ENCODE measurements at regions not wholly inside any gene's neighbourhood (a gene's known extent, or its start where the extent isn't known, plus 50 kb on each side); places are given as distances from the start of the nearest gene placed in this dataset.

GRCh38 chr13:58933475-58933874 is 1230.3 kb downstream of the DIAPH3 start:
- TF ChIP-seq CTCF (IDR thresholded peaks at IDR 0.05): no peak
- no peak overlapping the region for H3K4me3 Mint-ChIP-seq
- no peaks in the 10 kb centered on the region for H3K27me3 Mint-ChIP-seq (ENCODE audit: low read depth in 2 of 2)
- no peak overlapping the region for H3K27ac Mint-ChIP-seq
- Histone ChIP-seq H3K27me3 (ENCODE audit: control insufficient read depth, insufficient read depth, low read length) (no peaks in the 10 kb centered on the region), H3K4me3 (ENCODE audit: low read length) (no peak overlapping the region), H3K4me1 (ENCODE audit: control insufficient read depth, insufficient read depth, low read length) (no peaks in the 10 kb centered on the region), H3K27ac (ENCODE audit: low read length) (no peak overlapping the region), H3K36me3 (ENCODE audit: control insufficient read depth, insufficient read depth, low read length) (no peaks in the 10 kb centered on the region), H3K9me3 (ENCODE audit: control insufficient read depth, insufficient read depth, low read length) (no peaks in the 10 kb centered on the region)
- intact Hi-C loops (cut with micrococcal nuclease): no loop called here
- H3K36me3 Mint-ChIP-seq: no peaks in the 10 kb centered on the region
- peaks cover 7 to 11% of the 10 kb centered on the region in 2 donors for H3K9me3 Mint-ChIP-seq
- ATAC-seq (no peak), DNase-seq (no peak)
- no peaks in the 10 kb centered on the region for H3K4me1 Mint-ChIP-seq

GRCh38 chr13:58935689-58936088 is 1228.0 kb downstream of the DIAPH3 start:
- no peaks in the 10 kb centered on the region for H3K4me1 Mint-ChIP-seq
- TF ChIP-seq CTCF (IDR thresholded peaks at IDR 0.05): no peak
- H3K27ac ChIP-seq (ENCODE audit: low read length): no peak overlapping the region
- DNase-seq: no peak
- no peak overlapping the region for H3K27ac Mint-ChIP-seq
- WGBS (ENCODE audit: insufficient coverage): 94% methylated on average over 5 of the region's 5 CpGs
- ATAC-seq: no peak
- no peaks in the 10 kb centered on the region for H3K4me1 ChIP-seq (ENCODE audit: control insufficient read depth, insufficient read depth, low read length)
- no peaks in the 10 kb centered on the region for H3K9me3 ChIP-seq (ENCODE audit: control insufficient read depth, insufficient read depth, low read length)
- H3K4me3 Mint-ChIP-seq: no peak overlapping the region
- no peaks in the 10 kb centered on the region for H3K27me3 Mint-ChIP-seq (ENCODE audit: low read depth in 2 of 2)
- H3K4me3 ChIP-seq (ENCODE audit: low read length): no peak overlapping the region
- H3K9me3 Mint-ChIP-seq: peaks cover 14% of the 10 kb centered on the region in 2 donors
- no peaks in the 10 kb centered on the region for H3K36me3 ChIP-seq (ENCODE audit: control insufficient read depth, insufficient read depth, low read length)
- no peaks in the 10 kb centered on the region for H3K36me3 Mint-ChIP-seq
- intact Hi-C loops (cut with micrococcal nuclease): no loop called here
- H3K27me3 ChIP-seq (ENCODE audit: control insufficient read depth, insufficient read depth, low read length): no peaks in the 10 kb centered on the region

GRCh38 chr13:58946274-58946673 is 1217.5 kb downstream of the DIAPH3 start:
- ATAC-seq: no peak
- no peaks in the 10 kb centered on the region for H3K27me3 ChIP-seq (ENCODE audit: control insufficient read depth, insufficient read depth, low read length)
- DNase-seq: no peak
- no peaks in the 10 kb centered on the region for H3K27me3 Mint-ChIP-seq (ENCODE audit: low read depth in 2 of 2)
- H3K4me3 Mint-ChIP-seq: no peak overlapping the region
- intact Hi-C loops (cut with micrococcal nuclease): no loop called here
- H3K4me3 ChIP-seq (ENCODE audit: low read length): no peak overlapping the region
- no peak for TF ChIP-seq CTCF (IDR thresholded peaks at IDR 0.05)
- H3K27ac ChIP-seq (ENCODE audit: low read length): no peak overlapping the region
- peaks cover 11% of the 10 kb centered on the region for H3K36me3 Mint-ChIP-seq
- no peaks in the 10 kb centered on the region for H3K4me1 ChIP-seq (ENCODE audit: control insufficient read depth, insufficient read depth, low read length)
- no peak overlapping the region for H3K27ac Mint-ChIP-seq
- H3K36me3 ChIP-seq (ENCODE audit: control insufficient read depth, insufficient read depth, low read length): no peaks in the 10 kb centered on the region
- H3K4me1 Mint-ChIP-seq: no peaks in the 10 kb centered on the region
- H3K9me3 ChIP-seq (ENCODE audit: control insufficient read depth, insufficient read depth, low read length): peaks cover 10% of the 10 kb centered on the region
- H3K9me3 Mint-ChIP-seq: peaks cover 31 to 36% of the 10 kb centered on the region in 2 donors
- WGBS (ENCODE audit: insufficient coverage): 33% methylated on average over 1 of the region's 1 CpG

- Histone ChIP-seq H3K36me3 (ENCODE audit: control insufficient read depth, insufficient read depth, low read length) (no peaks in the 10 kb centered on the region), H3K27ac (ENCODE audit: low read length) (no peak overlapping the region), H3K4me3 (ENCODE audit: low read length) (no peak overlapping the region), H3K9me3 (ENCODE audit: control insufficient read depth, insufficient read depth, low read length) (peaks cover 10% of the 10 kb centered on the region), H3K4me1 (ENCODE audit: control insufficient read depth, insufficient read depth, low read length) (no peaks in the 10 kb centered on the region), H3K27me3 (ENCODE audit: control insufficient read depth, insufficient read depth, low read length) (no peaks in the 10 kb centered on the region)
- peaks cover 30 to 32% of the 10 kb centered on the region in 2 donors for H3K9me3 Mint-ChIP-seq
- no peaks in the 10 kb centered on the region for H3K27me3 Mint-ChIP-seq (ENCODE audit: low read depth in 2 of 2)
- intact Hi-C loops (cut with micrococcal nuclease): no loop called here
- no peak overlapping the region for H3K4me3 Mint-ChIP-seq
- 90% methylated on average over 9 of the region's 9 CpGs for WGBS (ENCODE audit: insufficient coverage)
- peaks cover 11% of the 10 kb centered on the region for H3K36me3 Mint-ChIP-seq
- ATAC-seq (no peak), DNase-seq (peak in 1 of 2 donors; percentile 3)
- TF ChIP-seq CTCF (IDR thresholded peaks at IDR 0.05): no peak
- no peaks in the 10 kb centered on the region for H3K4me1 Mint-ChIP-seq
- H3K27ac Mint-ChIP-seq: no peak overlapping the region
Measured at GRCh38 chr13:58949646-58950045, 1214.1 kb downstream of the DIAPH3 start.
